ENCODE measurements at regions not wholly inside any gene's neighbourhood (a gene's known extent, or its start where the extent isn't known, plus 50 kb on each side); places are given as distances from the start of the nearest gene placed in this dataset.

DNA sequence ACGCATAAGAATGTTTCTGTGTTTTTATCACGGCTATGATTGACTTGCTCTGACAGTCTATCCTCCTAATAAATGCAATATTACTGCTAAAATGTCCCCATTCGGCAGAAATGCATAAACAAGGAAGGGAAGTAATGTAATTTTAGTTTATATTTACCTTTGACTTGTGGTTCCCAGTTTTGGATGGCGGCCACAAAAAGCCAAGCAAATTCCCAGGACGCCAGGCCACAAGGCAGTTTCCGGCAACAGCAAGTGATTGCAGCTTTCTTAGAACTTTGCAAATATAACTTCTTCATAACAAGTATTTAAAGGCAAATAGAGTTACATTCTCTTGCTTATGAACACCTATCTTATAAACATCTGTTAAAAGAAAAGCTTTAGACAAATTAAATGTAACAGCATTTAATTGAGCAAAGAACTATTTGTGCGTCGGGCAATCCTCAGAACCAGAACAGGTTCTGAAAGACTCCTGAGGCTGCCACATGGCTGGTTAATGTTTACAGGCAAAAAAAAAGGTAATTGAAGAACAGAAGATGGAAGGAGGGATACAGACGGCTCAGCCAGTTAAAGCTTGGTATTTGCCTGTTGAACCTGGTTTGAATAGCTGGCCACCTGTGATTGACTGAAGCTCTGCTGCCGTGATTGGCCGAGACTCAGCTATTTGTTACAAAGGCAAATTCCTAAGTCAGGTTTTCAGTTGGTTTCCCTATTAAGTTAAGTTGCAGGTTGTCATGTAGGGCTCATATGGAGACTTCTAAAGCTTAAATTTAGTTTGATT lies 80.8 kb downstream of the C21orf91 start:
- WGBS, 5 donors: 86 to 93% (median 89%) methylated on average over 11 of the region's 11 CpGs
- H3K4me1 ChIP-seq: no peaks in the 10 kb centered on the region
- H3K9me3 ChIP-seq: peaks cover 0 to 5% (median under 1%) of the 10 kb centered on the region in 8 donors
- TF ChIP-seq POLR2A (IDR thresholded peaks at IDR 0.05) (no peak), CTCF (IDR thresholded peaks at IDR 0.05 in 8 of 11, conservative IDR thresholded peaks at IDR 0.05 in 3 of 11) (no peak), POLR2AphosphoS5 (IDR thresholded peaks at IDR 0.05) (no peak)
- no peak overlapping the region for H3K4me3 ChIP-seq
- no peak for DNase-seq
- no peak overlapping the region for H3K27ac ChIP-seq
- no peaks in the 10 kb centered on the region for H3K27me3 ChIP-seq (replicated peaks in 1 of 7)
- intact Hi-C loops (cut with DNase I; ENCODE audit: low total_unique reads): no loop called here
- H3K36me3 ChIP-seq: no peaks in the 10 kb centered on the region

DNA sequence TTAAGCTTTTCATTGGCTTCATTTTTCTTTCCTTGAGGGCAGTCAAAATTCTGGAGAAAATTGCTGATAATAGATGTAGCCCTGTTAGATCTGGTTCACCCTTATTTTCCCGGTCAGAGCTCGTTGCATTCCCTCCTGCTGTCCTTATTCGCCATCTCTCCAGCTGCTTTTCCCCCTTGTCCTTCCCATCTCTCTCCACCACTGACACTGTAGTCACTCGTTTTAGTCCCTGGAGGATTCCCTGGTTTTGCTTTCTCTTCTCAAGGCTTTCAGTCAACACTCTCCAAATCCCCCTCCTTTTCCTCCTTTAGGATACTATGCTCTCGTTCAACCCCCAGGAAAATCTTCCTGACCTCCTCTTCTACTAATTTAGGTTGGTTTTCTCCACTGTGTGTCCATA lies 83.1 kb downstream of the C21orf91 start:
- no peaks in the 10 kb centered on the region for H3K4me1 ChIP-seq
- no peak for DNase-seq
- intact Hi-C loops (cut with DNase I; ENCODE audit: low total_unique reads): no loop called here
- H3K4me3 ChIP-seq: no peak overlapping the region
- no peaks in the 10 kb centered on the region for H3K36me3 ChIP-seq
- no peak overlapping the region for H3K27ac ChIP-seq
- TF ChIP-seq POLR2AphosphoS5 (IDR thresholded peaks at IDR 0.05) (no peak), CTCF (IDR thresholded peaks at IDR 0.05 in 8 of 11, conservative IDR thresholded peaks at IDR 0.05 in 3 of 11) (no peak), POLR2A (IDR thresholded peaks at IDR 0.05) (no peak)
- no peaks in the 10 kb centered on the region for H3K9me3 ChIP-seq
- no peaks in the 10 kb centered on the region for H3K27me3 ChIP-seq (replicated peaks in 1 of 7)
- WGBS, 5 donors: 75 to 83% (median 80%) methylated on average over 5 of the region's 5 CpGs

DNA sequence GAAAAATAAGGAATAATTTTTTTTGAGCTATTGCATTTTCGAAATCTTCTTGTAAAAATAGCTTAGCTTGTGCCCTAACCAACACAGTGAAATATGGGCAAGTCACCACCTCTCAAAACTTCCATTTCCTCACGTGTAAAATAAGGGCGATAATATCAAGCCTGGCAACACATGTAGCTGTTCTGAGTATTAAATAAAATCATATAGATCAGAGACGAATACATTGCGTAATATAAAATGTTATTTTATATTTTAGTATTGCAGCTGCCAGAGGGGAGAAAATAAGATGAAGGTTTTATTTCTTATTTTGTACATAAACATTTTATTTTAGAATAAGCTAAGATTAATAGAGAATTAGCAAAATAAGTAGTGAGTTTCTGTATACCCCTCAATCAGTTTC lies 85.9 kb downstream of the C21orf91 start:
- H3K27ac ChIP-seq: no peak overlapping the region
- WGBS, 5 donors: 84 to 92% (median 88%) methylated on average over 5 of the region's 5 CpGs
- intact Hi-C loops (cut with DNase I; ENCODE audit: low total_unique reads): no loop called here
- H3K36me3 ChIP-seq: no peaks in the 10 kb centered on the region
- peaks cover 0 to 7% (median 0%) of the 10 kb centered on the region in 6 donors for H3K4me1 ChIP-seq
- no peaks in the 10 kb centered on the region for H3K27me3 ChIP-seq (replicated peaks in 1 of 7)
- no peaks in the 10 kb centered on the region for H3K9me3 ChIP-seq
- TF ChIP-seq POLR2A (IDR thresholded peaks at IDR 0.05) (no peak), POLR2AphosphoS5 (IDR thresholded peaks at IDR 0.05) (no peak), CTCF (IDR thresholded peaks at IDR 0.05 in 8 of 11, conservative IDR thresholded peaks at IDR 0.05 in 3 of 11) (no peak)
- no peak overlapping the region for H3K4me3 ChIP-seq
- no peak for DNase-seq

GRCh38 chr21:17732306-17732705 lies 86.8 kb downstream of the C21orf91 start:
- H3K27me3 ChIP-seq (replicated peaks in 1 of 7): no peaks in the 10 kb centered on the region
- 74 to 89% (median 81%) methylated on average over 2 of the region's 2 CpGs for WGBS, 5 donors
- H3K4me1 ChIP-seq: peaks cover 0 to 7% (median 0%) of the 10 kb centered on the region in 6 donors
- no peak overlapping the region for H3K27ac ChIP-seq
- intact Hi-C loops (cut with DNase I; ENCODE audit: low total_unique reads): no loop called here
- DNase-seq: no peak
- no peak overlapping the region for H3K4me3 ChIP-seq
- no peaks in the 10 kb centered on the region for H3K36me3 ChIP-seq
- H3K9me3 ChIP-seq: no peaks in the 10 kb centered on the region
- TF ChIP-seq POLR2A (IDR thresholded peaks at IDR 0.05) (no peak), POLR2AphosphoS5 (IDR thresholded peaks at IDR 0.05) (no peak), CTCF (IDR thresholded peaks at IDR 0.05 in 8 of 11, conservative IDR thresholded peaks at IDR 0.05 in 3 of 11) (no peak)

All from spleen (tissue), 11 donors.